ENCODE measurements at regions not wholly inside any gene's neighbourhood (a gene's known extent, or its start where the extent isn't known, plus 50 kb on each side); places are given as distances from the start of the nearest gene placed in this dataset.
A peak's percentile ranks its signal among the peaks of the same experiment; 100 is the strongest.

DNA sequence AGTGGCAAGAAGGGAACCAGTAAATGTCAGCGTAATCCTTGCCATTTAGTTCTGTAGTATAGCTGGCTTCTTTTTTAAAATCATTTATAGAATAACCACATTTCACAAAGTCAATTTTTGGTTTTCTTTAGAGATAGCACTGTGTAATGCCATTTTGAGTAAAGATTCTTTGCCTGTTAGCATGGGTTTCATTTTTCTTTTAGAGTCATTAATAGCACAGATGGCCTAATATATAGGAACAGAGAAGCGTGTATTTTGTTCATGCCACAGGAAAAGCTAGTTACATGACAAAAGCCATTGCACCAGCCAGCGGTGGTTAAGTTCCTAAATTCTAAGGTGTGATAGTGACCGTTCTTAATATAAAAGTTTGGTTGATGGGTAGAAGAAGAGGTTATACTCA, 1363.9 kb downstream of the MAT2B start:
- 65 to 77% (median 76%) methylated on average over 4 of the region's 4 CpGs for WGBS, 5 donors
- Histone ChIP-seq H3K9me3 (peaks cover 0 to 1% (median 0%) of the 10 kb centered on the region in 8 donors), H3K4me1 (peaks cover 0 to 6% (median 0%) of the 10 kb centered on the region in 6 donors), H3K27ac (peak overlapping the region in 2 of 8 donors; percentile 18 to 37), H3K36me3 (no peaks in the 10 kb centered on the region), H3K27me3 (replicated peaks in 1 of 7) (no peaks in the 10 kb centered on the region), H3K4me3 (no peak overlapping the region)
- no peak for TF ChIP-seq POLR2A (IDR thresholded peaks at IDR 0.05)
- TF ChIP-seq POLR2AphosphoS5 (IDR thresholded peaks at IDR 0.05), result no peak
- TF ChIP-seq, protein P1, sequence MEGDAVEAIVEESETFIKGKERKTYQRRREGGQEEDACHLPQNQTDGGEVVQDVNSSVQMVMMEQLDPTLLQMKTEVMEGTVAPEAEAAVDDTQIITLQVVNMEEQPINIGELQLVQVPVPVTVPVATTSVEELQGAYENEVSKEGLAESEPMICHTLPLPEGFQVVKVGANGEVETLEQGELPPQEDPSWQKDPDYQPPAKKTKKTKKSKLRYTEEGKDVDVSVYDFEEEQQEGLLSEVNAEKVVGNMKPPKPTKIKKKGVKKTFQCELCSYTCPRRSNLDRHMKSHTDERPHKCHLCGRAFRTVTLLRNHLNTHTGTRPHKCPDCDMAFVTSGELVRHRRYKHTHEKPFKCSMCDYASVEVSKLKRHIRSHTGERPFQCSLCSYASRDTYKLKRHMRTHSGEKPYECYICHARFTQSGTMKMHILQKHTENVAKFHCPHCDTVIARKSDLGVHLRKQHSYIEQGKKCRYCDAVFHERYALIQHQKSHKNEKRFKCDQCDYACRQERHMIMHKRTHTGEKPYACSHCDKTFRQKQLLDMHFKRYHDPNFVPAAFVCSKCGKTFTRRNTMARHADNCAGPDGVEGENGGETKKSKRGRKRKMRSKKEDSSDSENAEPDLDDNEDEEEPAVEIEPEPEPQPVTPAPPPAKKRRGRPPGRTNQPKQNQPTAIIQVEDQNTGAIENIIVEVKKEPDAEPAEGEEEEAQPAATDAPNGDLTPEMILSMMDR (IDR thresholded peaks at IDR 0.05 in 8 of 11, conservative IDR thresholded peaks at IDR 0.05 in 3 of 11), result no peak
- DNase-seq, result no peak
- intact Hi-C loops (cut with DNase I; ENCODE audit: low total_unique reads), result no loop called here

DNA sequence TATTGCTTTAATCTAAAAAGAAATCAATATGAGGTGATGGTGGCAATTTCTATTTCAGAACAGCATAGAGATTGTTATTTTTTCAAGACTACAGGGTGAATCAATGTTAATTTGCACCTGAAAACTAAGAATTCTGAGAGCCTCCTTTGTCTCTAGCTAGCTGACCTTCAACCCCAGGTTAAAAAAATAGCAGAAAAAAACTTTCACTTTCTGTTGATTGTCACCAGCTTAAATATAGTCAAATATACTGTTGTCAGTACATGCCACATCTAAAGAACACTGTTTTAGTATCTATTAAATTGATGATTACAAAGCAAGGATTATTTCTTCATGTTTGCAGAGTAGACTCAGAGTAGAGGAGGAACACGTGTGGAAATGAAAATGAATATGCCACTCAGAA, 1371.4 kb downstream of the MAT2B start:
- DNase-seq, result no peak
- WGBS, 5 donors, result 59 to 80% (median 70%) methylated on average over 1 of the region's 1 CpG
- Histone ChIP-seq H3K9me3 (peaks cover 0 to 40% (median 27%) of the 10 kb centered on the region in 8 donors), H3K27ac (no peak overlapping the region), H3K4me1 (no peaks in the 10 kb centered on the region), H3K27me3 (replicated peaks in 1 of 7) (no peaks in the 10 kb centered on the region), H3K36me3 (no peaks in the 10 kb centered on the region), H3K4me3 (no peak overlapping the region)
- TF ChIP-seq POLR2AphosphoS5 (IDR thresholded peaks at IDR 0.05) (no peak), POLR2A (IDR thresholded peaks at IDR 0.05) (no peak)
- TF ChIP-seq, protein P1 (IDR thresholded peaks at IDR 0.05 in 8 of 11, conservative IDR thresholded peaks at IDR 0.05 in 3 of 11), result no peak
- intact Hi-C loops (cut with DNase I; ENCODE audit: low total_unique reads), result no loop called here

DNA sequence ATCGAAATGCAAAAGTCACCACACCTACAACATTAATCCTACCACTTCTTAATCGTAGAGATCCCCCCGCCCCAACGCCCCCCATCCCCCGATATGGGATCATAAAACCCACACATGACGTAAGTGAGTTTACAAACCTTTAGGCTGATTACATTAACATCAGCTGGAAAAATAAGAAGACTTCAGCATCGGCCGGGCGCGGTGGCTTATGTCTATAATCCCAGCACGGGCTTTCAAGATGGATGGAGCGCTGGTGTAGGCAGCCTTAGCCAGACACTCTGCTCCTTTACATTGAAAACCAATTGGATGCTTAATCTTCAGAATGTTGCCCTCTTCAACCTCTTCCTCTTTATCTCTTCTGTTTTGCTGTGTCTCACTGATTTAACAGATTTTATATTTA, 1376.0 kb downstream of the MAT2B start:
- intact Hi-C loops (cut with DNase I; ENCODE audit: low total_unique reads), result no loop called here
- DNase-seq, result no peak
- H3K4me3 ChIP-seq, result no peak overlapping the region

DNA sequence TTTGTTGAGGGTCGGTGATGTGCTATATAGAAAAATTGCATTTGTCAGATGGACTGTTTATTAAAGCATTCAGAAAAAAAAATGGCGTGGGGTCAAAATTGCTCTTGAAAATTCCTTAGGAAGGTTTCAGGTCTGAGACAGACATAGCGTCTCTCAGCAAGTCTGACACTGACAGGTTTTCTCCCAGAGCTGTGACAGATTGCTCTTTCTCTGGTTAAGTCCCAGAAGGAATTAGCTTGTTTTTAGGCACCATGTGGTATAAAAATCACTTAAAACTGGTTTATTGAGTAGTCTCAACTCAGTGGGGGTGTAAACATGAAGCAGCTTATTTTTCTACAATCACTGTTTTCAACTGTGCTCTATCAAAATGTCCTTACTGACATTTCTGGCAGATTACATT, 1379.8 kb downstream of the MAT2B start:
- Histone ChIP-seq H3K27ac (no peak overlapping the region), H3K9me3 (peaks cover 0 to 7% (median 0%) of the 10 kb centered on the region in 8 donors), H3K4me3 (no peak overlapping the region), H3K27me3 (replicated peaks in 1 of 7) (no peaks in the 10 kb centered on the region), H3K36me3 (no peaks in the 10 kb centered on the region), H3K4me1 (no peaks in the 10 kb centered on the region)
- DNase-seq, result no peak
- intact Hi-C loops (cut with DNase I; ENCODE audit: low total_unique reads), result no loop called here
- TF ChIP-seq POLR2AphosphoS5 (IDR thresholded peaks at IDR 0.05), result no peak
- no peak for TF ChIP-seq POLR2A (IDR thresholded peaks at IDR 0.05)
- TF ChIP-seq, protein P1 (IDR thresholded peaks at IDR 0.05 in 8 of 11, conservative IDR thresholded peaks at IDR 0.05 in 3 of 11), result no peak
- 73 to 83% (median 75%) methylated on average over 3 of the region's 3 CpGs for WGBS, 5 donors

More for the DNA sequence above, 1376.0 kb downstream of the MAT2B start:
- Histone ChIP-seq H3K27ac (no peak overlapping the region), H3K27me3 (replicated peaks in 1 of 7) (no peaks in the 10 kb centered on the region), H3K36me3 (no peaks in the 10 kb centered on the region), H3K4me1 (no peaks in the 10 kb centered on the region), H3K9me3 (peaks cover 0 to 22% (median 13%) of the 10 kb centered on the region in 8 donors)
- TF ChIP-seq, protein P1 (IDR thresholded peaks at IDR 0.05 in 8 of 11, conservative IDR thresholded peaks at IDR 0.05 in 3 of 11), result no peak
- TF ChIP-seq POLR2AphosphoS5 (IDR thresholded peaks at IDR 0.05) (no peak), POLR2A (IDR thresholded peaks at IDR 0.05) (no peak)
- 88 to 96% (median 90%) methylated on average over 12 of the region's 12 CpGs for WGBS, 5 donors
